IMR-90 (cell line): ENCODE measurements at regions not wholly inside any gene's neighbourhood (a gene's known extent, or its start where the extent isn't known, plus 50 kb on each side); places are given as distances from the start of the nearest gene placed in this dataset.

Experiments used
- ATAC-seq: fragments of 200-7000 bp; cut with Tn5 transposase; 2 replicates; pipeline ENCODE4 v1.9.1; 2020; ENCODE audit warnings: low read depth, mild to moderate bottlenecking, moderate library complexity
- BruUV-seq: library from RNA; stranded (reverse); fragments of 400-500 nt; replicated peaks from 2 replicates; lab custom pipeline; 2021; lab: Mats Ljungman, UMichigan
- CTCF ChIA-PET: fragments of 300-600 bp; formaldehyde crosslinking; extraction: SDS; loops from one replicate; lab custom pipeline; 2021; ENCODE audit warnings: antibody characterized with exemption; lab: Yijun Ruan, JAX
- POLR2A ChIA-PET: fragments of 300-600 bp; sonication (Branson Sonifier 250); formaldehyde crosslinking; loops from one replicate; lab custom pipeline; 2022; ENCODE audit warnings: antibody characterized with exemption; ENCODE audit not compliant: unreplicated experiment; lab: Charles Lee
- DNase-seq: peaks from one replicate; pipeline ENCODE4 v3.0.0; 2013
- H2AFZ ChIP-seq: replicated peaks from 2 replicates; pipeline ENCODE3; 2013; ENCODE audit warnings: low read length, mild to moderate bottlenecking; ENCODE audit not compliant: poor library complexity
- H2AK5ac ChIP-seq: 2 replicates; pipeline ENCODE4 v1.6.1; 2013; ENCODE audit warnings: low read depth, low read length, inconsistent platforms
- H2AK9ac ChIP-seq: replicated peaks from 2 replicates; pipeline ENCODE3; 2013; ENCODE audit warnings: mild to moderate bottlenecking, low read depth, low read length, moderate library complexity; ENCODE audit not compliant: poor library complexity
- H2BK120ac ChIP-seq: 2 replicates; pipeline ENCODE4 v1.6.1; 2013; ENCODE audit warnings: low read depth, low read length, inconsistent platforms
- H2BK15ac ChIP-seq: 3 replicates; pipeline ENCODE4 v1.6.1; 2013; ENCODE audit warnings: low read depth, low read length, inconsistent platforms
- H2BK20ac ChIP-seq: 2 replicates; pipeline ENCODE4 v1.6.1; 2013; ENCODE audit warnings: low read depth, mild to moderate bottlenecking, inconsistent platforms, low read length, moderate library complexity
- H2BK5ac ChIP-seq: 2 replicates; pipeline ENCODE4 v1.6.1; 2013; ENCODE audit warnings: mild to moderate bottlenecking, low read depth, low read length, inconsistent platforms; ENCODE audit not compliant: poor library complexity, severe bottlenecking
- H3K14ac ChIP-seq: replicated peaks from 2 replicates; pipeline ENCODE4 v1.6.1; 2013; ENCODE audit warnings: low read depth, low read length, inconsistent platforms
- H3K18ac ChIP-seq: 2 replicates; pipeline ENCODE4 v1.6.1; 2013; ENCODE audit warnings: low read depth, low read length, control low read depth
- H3K23ac ChIP-seq: 2 replicates; pipeline ENCODE4 v1.6.1; 2013; ENCODE audit warnings: low read depth, low read length, inconsistent platforms
- H3K27ac ChIP-seq: 2 replicates; pipeline ENCODE4 v1.5.1; 2013; ENCODE audit warnings: mild to moderate bottlenecking, control low read depth, low read length; ENCODE audit not compliant: insufficient read depth
- H3K27me3 ChIP-seq: 2 replicates; pipeline ENCODE4 v1.6.1; 2013; ENCODE audit warnings: low read length; ENCODE audit not compliant: control insufficient read depth, insufficient read depth
- H3K36me3 ChIP-seq: 2 replicates; pipeline ENCODE4 v1.6.1; 2013; ENCODE audit warnings: low read length, mixed read lengths; ENCODE audit not compliant: control insufficient read depth, insufficient read depth
- H3K4ac ChIP-seq: 2 replicates; pipeline ENCODE4 v1.6.1; 2013; ENCODE audit warnings: low read depth, low read length, inconsistent platforms
- H3K4me1 ChIP-seq: 2 replicates; pipeline ENCODE4 v1.6.1; 2013; ENCODE audit warnings: low read length, mixed read lengths; ENCODE audit not compliant: control insufficient read depth, insufficient read depth
- H3K4me2 ChIP-seq: 2 replicates; pipeline ENCODE4 v1.6.1; 2013; ENCODE audit warnings: low read depth, mild to moderate bottlenecking, control low read depth, low read length, moderate library complexity
- H3K4me3 ChIP-seq: 2 replicates; pipeline ENCODE4 v1.5.1; 2013; ENCODE audit warnings: low read depth, mild to moderate bottlenecking, control low read depth, low read length, moderate library complexity; ENCODE audit not compliant: insufficient read depth
- H3K56ac ChIP-seq: 2 replicates; pipeline ENCODE4 v1.6.1; 2013; ENCODE audit warnings: low read length, inconsistent platforms; ENCODE audit not compliant: insufficient read depth; ENCODE audit errors: extremely low read depth
- H3K79me1 ChIP-seq, 2 experiments: 2 replicates each; pipeline ENCODE4 v1.6.1; 2013; ENCODE audit warnings: low read length in 2 of 2, inconsistent platforms in 1 of 2, low read depth in 1 of 2
- H3K9ac ChIP-seq: 2 replicates; pipeline ENCODE4 v1.6.1; 2013; ENCODE audit warnings: low read depth, low read length, control low read depth
- H3K9me1 ChIP-seq: 2 replicates; pipeline ENCODE4 v1.6.1; 2013; ENCODE audit warnings: low read length, inconsistent platforms; ENCODE audit not compliant: insufficient read depth
- H3K9me3 ChIP-seq: 2 replicates; pipeline ENCODE4 v1.6.1; 2013; ENCODE audit warnings: low read length; ENCODE audit not compliant: control insufficient read depth, insufficient read depth
- H4K20me1 ChIP-seq: 2 replicates; pipeline ENCODE4 v1.6.1; 2013; ENCODE audit warnings: low read length, inconsistent platforms; ENCODE audit not compliant: insufficient read depth
- H4K5ac ChIP-seq: 2 replicates; pipeline ENCODE4 v1.6.1; 2013; ENCODE audit warnings: mild to moderate bottlenecking, low read depth, low read length, control low read depth
- H4K8ac ChIP-seq, 2 experiments: 2 replicates each; pipeline ENCODE4 v1.6.1; 2013; ENCODE audit warnings: low read depth in 2 of 2, low read length in 2 of 2, control low read depth in 1 of 2, inconsistent platforms in 1 of 2
- H4K91ac ChIP-seq: 2 replicates; pipeline ENCODE4 v1.6.1; 2013; ENCODE audit warnings: low read depth, low read length, inconsistent platforms; ENCODE audit not compliant: insufficient read depth
- BHLHE40 ChIP-seq: fragments of 150-350 bp; IDR thresholded peaks from 2 replicates; pipeline ENCODE4 v1.6.1; 2016; ENCODE audit warnings: mild to moderate bottlenecking, low read depth, low read length
- CEBPB ChIP-seq: IDR thresholded peaks from 2 replicates; pipeline ENCODE4 v1.6.1; 2012; ENCODE audit warnings: low read depth, low read length, improper control_type of control experiment
- CHD1 ChIP-seq: IDR thresholded peaks from 2 replicates; pipeline ENCODE4 v1.6.1; 2012; ENCODE audit warnings: low read depth, low read length, improper control_type of control experiment
- CTCF ChIP-seq: conservative IDR thresholded peaks from 2 replicates; pipeline ENCODE4 v1.5.1; 2012; ENCODE audit warnings: mild to moderate bottlenecking, low read depth, low read length, improper control_type of control experiment
- FOS ChIP-seq: fragments of 150-350 bp; IDR thresholded peaks from 2 replicates; pipeline ENCODE4 v1.6.1; 2016; ENCODE audit warnings: low read depth, low read length
- MAFK ChIP-seq: IDR thresholded peaks from 2 replicates; pipeline ENCODE4 v1.6.1; 2012; ENCODE audit warnings: low read depth, low read length, improper control_type of control experiment
- MXI1 ChIP-seq: IDR thresholded peaks from 2 replicates; pipeline ENCODE4 v1.6.1; 2012; ENCODE audit warnings: low read depth, mild to moderate bottlenecking, low read length, moderate library complexity, borderline replicate concordance
- NFE2L2 ChIP-seq: fragments of 150-350 bp; IDR thresholded peaks from 2 replicates; pipeline ENCODE4 v1.6.1; 2016; ENCODE audit warnings: low read depth, mild to moderate bottlenecking, low read length
- RAD21 ChIP-seq: IDR thresholded peaks from 2 replicates; pipeline ENCODE4 v1.6.1; 2012; ENCODE audit warnings: low read length, improper control_type of control experiment
- RCOR1 ChIP-seq: IDR thresholded peaks from 2 replicates; pipeline ENCODE4 v1.6.1; 2012; ENCODE audit warnings: mild to moderate bottlenecking, low read length, improper control_type of control experiment; ENCODE audit not compliant: insufficient replicate concordance
- RFX5 ChIP-seq: IDR thresholded peaks from 2 replicates; pipeline ENCODE4 v1.8.0; 2012; ENCODE audit warnings: low read depth, mild to moderate bottlenecking, low read length, moderate library complexity
- SMC3 ChIP-seq: fragments of 150-350 bp; IDR thresholded peaks from 2 replicates; pipeline ENCODE4 v1.6.1; 2016; ENCODE audit warnings: low read depth, mild to moderate bottlenecking, antibody characterized with exemption, low read length, moderate library complexity
- USF2 ChIP-seq: fragments of 150-350 bp; IDR thresholded peaks from 2 replicates; pipeline ENCODE4 v1.6.1; 2017; ENCODE audit warnings: mild to moderate bottlenecking, antibody characterized with exemption, low read length, low read depth
- whole genome bisulfite sequencing, 2 experiments: methylation state at CpG; one replicate each; pipeline versions ENCODE4 v1.1.5 to v1.1.7; 2013; ENCODE audit warnings: missing lambda C conversion rate in 2 of 2; ENCODE audit not compliant: insufficient read length in 1 of 2; ENCODE audit errors: extremely low coverage in 2 of 2; 5-methylcytosine and 5-hydroxymethylcytosine counted together
- dilution Hi-C: fragments of 300-500 bp; cut with HindIII; formaldehyde crosslinking; loops from one replicate; pipeline ENCODE4 v1.14.3; 2018; ENCODE audit warnings: low sequenced_read_pairs; ENCODE audit not compliant: unreplicated experiment
- in situ Hi-C: fragments of 300-500 bp; cut with MboI; formaldehyde crosslinking; loops from 3 replicates; pipeline ENCODE4 v1.14.3; 2019; ENCODE audit warnings: low sequenced_read_pairs, inconsistent platforms, mixed read lengths
- intact Hi-C: fragments of 100-400 bp; cut with micrococcal nuclease; formaldehyde crosslinking; loops from 2 replicates; pipeline ENCODE4 v1.10.0; 2022
- TF ChIP-seq, protein P1 (sequence below): fragments of 150-350 bp; IDR thresholded peaks from 2 replicates; pipeline ENCODE4 v1.6.1; 2016; ENCODE audit warnings: low read depth, mild to moderate bottlenecking, low read length, moderate library complexity, borderline replicate concordance

GRCh38 chr6:6420107-6420506 lies 99.6 kb upstream of the F13A1 start:
- Histone ChIP-seq H3K4me3 (no peak overlapping the region), H3K18ac (no peak overlapping the region), H2BK5ac (no peak overlapping the region), H3K14ac (no peak overlapping the region), H4K8ac (no peak overlapping the region), H3K79me1 (no peaks in the 10 kb centered on the region), H3K9me3 (peaks cover 14% of the 10 kb centered on the region), H4K91ac (no peak overlapping the region), H4K5ac (no peak overlapping the region), H2BK20ac (no peak overlapping the region), H3K9ac (no peak overlapping the region), H2AK9ac (no peak overlapping the region), H2AFZ (no peak overlapping the region), H3K56ac (no peak overlapping the region), H4K20me1 (no peaks in the 10 kb centered on the region), H3K4me2 (no peak overlapping the region), H3K23ac (no peak overlapping the region), H2BK15ac (no peak overlapping the region), H3K9me1 (no peaks in the 10 kb centered on the region), H3K36me3 (no peaks in the 10 kb centered on the region), H3K4me1 (no peaks in the 10 kb centered on the region), H3K27me3 (no peaks in the 10 kb centered on the region), H3K27ac (no peak overlapping the region), H2AK5ac (no peak overlapping the region), H3K4ac (no peak overlapping the region), H2BK120ac (no peak overlapping the region)
- no peak for TF ChIP-seq MAFK
- TF ChIP-seq, protein P1, sequence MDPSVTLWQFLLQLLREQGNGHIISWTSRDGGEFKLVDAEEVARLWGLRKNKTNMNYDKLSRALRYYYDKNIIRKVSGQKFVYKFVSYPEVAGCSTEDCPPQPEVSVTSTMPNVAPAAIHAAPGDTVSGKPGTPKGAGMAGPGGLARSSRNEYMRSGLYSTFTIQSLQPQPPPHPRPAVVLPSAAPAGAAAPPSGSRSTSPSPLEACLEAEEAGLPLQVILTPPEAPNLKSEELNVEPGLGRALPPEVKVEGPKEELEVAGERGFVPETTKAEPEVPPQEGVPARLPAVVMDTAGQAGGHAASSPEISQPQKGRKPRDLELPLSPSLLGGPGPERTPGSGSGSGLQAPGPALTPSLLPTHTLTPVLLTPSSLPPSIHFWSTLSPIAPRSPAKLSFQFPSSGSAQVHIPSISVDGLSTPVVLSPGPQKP, result no peak
- TF ChIP-seq CHD1, result no peak
- TF ChIP-seq USF2, result no peak
- TF ChIP-seq BHLHE40, result no peak
- no peak for TF ChIP-seq RFX5
- no peak for TF ChIP-seq RCOR1
- TF ChIP-seq FOS, result no peak
- TF ChIP-seq NFE2L2, result no peak
- no peak for TF ChIP-seq RAD21
- no peak for TF ChIP-seq CEBPB
- no peak for TF ChIP-seq CTCF
- no peak for TF ChIP-seq MXI1
- TF ChIP-seq SMC3, result no peak
- in situ Hi-C loops (no loop called here), dilution Hi-C loops (no loop called here), intact Hi-C loops (no loop called here)
- BruUV-seq, result no TSS peak
- no peak for DNase-seq
- ATAC-seq, result no peak
- no CpG with 5 or more reads among the region's 1 CpG for WGBS, 2 experiments
- ChIA-PET POLR2A (no interaction called here), CTCF (no interaction called here)
